Upper lobe of right lung (tissue), 1 donor: ENCODE measurements at regions not wholly inside any gene's neighbourhood (a gene's known extent, or its start where the extent isn't known, plus 50 kb on each side); places are given as distances from the start of the nearest gene placed in this dataset.

ENCODE experiments used
- ATAC-seq: fragments of 200-7000 bp; cut with Tn5 transposase; one replicate; pipeline ENCODE4 v1.9.1; 2020; ENCODE audit warnings: mild to moderate bottlenecking, moderate library complexity
- DNase-seq: peaks from one replicate; pipeline ENCODE4 v3.0.0-alpha.2; 2020
- H3K27ac ChIP-seq: fragments of 200-600 bp; one replicate; pipeline ENCODE4 v1.8.0; 2022
- H3K27me3 ChIP-seq: fragments of 200-600 bp; one replicate; pipeline ENCODE4 v1.8.0; 2022; ENCODE audit warnings: mild to moderate bottlenecking
- H3K36me3 ChIP-seq: fragments of 200-600 bp; one replicate; pipeline ENCODE4 v1.8.0; 2022
- H3K4me1 ChIP-seq: fragments of 200-600 bp; one replicate; pipeline ENCODE4 v1.8.0; 2022
- H3K4me3 ChIP-seq: fragments of 200-600 bp; one replicate; pipeline ENCODE4 v1.8.0; 2022; ENCODE audit warnings: mild to moderate bottlenecking
- H3K9me3 ChIP-seq: fragments of 200-600 bp; one replicate; pipeline ENCODE4 v1.8.0; 2022
- intact Hi-C: fragments of 100-400 bp; cut with DNase I; formaldehyde crosslinking; loops from one replicate; pipeline ENCODE4 v1.11.0; 2022
- TF ChIP-seq, protein P1 (sequence below): fragments of 200-600 bp; IDR thresholded peaks from one replicate; pipeline ENCODE4 v1.8.0; 2022; ENCODE audit warnings: antibody characterized with exemption
- donor health status: DM: no; HTN: yes; CAD: no; lungs with severe emphysema.

DNA sequence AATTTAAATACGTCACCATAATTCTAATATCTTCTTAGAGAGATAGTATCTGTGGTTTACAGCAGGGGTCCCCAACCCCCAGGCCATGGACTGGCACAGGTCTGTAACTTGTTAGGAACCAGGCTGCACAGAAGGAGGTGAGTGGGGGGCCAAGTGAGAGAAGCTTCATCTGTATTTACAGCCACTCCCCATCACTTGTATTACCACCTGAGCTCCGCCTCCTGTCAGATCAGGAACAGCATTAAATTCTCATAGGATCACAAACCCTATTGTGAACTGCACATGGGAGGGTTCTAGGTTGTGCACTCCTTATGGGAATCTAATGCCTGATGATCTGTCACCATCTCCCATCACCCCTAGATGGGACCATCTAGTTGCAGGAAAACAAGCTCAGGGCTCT is 282.6 kb downstream of the ICOS start:
- ATAC-seq (no peak), DNase-seq (no peak)
- no peak overlapping the region for H3K4me3 ChIP-seq
- no peak overlapping the region for H3K27ac ChIP-seq
- intact Hi-C loops: no loop called here
- no peaks in the 10 kb centered on the region for H3K9me3 ChIP-seq
- no peaks in the 10 kb centered on the region for H3K4me1 ChIP-seq
- no peaks in the 10 kb centered on the region for H3K27me3 ChIP-seq
- no peaks in the 10 kb centered on the region for H3K36me3 ChIP-seq
- TF ChIP-seq, protein P1, sequence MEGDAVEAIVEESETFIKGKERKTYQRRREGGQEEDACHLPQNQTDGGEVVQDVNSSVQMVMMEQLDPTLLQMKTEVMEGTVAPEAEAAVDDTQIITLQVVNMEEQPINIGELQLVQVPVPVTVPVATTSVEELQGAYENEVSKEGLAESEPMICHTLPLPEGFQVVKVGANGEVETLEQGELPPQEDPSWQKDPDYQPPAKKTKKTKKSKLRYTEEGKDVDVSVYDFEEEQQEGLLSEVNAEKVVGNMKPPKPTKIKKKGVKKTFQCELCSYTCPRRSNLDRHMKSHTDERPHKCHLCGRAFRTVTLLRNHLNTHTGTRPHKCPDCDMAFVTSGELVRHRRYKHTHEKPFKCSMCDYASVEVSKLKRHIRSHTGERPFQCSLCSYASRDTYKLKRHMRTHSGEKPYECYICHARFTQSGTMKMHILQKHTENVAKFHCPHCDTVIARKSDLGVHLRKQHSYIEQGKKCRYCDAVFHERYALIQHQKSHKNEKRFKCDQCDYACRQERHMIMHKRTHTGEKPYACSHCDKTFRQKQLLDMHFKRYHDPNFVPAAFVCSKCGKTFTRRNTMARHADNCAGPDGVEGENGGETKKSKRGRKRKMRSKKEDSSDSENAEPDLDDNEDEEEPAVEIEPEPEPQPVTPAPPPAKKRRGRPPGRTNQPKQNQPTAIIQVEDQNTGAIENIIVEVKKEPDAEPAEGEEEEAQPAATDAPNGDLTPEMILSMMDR: no peak

DNA sequence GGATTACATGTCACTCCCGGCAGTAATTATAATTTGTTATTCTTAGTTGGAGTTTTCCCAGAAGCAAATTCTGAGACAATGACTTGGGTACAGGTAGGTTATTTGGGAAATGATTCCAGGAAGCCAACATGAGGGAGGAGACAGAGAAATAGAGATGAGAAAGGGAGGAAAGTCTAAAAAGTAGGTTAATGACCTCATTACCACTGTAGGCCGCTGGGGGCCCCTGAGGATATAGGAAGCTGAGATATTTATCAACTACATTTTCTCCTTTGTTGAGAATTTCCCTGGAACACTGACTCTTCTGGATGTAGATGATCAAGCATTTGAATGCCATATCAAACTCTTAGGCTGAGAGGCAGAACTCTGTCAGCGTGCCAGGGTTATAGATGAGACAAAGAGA is 284.3 kb downstream of the ICOS start:
- intact Hi-C loops: no loop called here
- H3K9me3 ChIP-seq: no peaks in the 10 kb centered on the region
- no peak for ATAC-seq
- TF ChIP-seq, protein P1: no peak
- no peaks in the 10 kb centered on the region for H3K4me1 ChIP-seq
- H3K4me3 ChIP-seq: no peak overlapping the region
- no peak overlapping the region for H3K27ac ChIP-seq
- no peaks in the 10 kb centered on the region for H3K36me3 ChIP-seq
- H3K27me3 ChIP-seq: no peaks in the 10 kb centered on the region
- no peak for DNase-seq

DNA sequence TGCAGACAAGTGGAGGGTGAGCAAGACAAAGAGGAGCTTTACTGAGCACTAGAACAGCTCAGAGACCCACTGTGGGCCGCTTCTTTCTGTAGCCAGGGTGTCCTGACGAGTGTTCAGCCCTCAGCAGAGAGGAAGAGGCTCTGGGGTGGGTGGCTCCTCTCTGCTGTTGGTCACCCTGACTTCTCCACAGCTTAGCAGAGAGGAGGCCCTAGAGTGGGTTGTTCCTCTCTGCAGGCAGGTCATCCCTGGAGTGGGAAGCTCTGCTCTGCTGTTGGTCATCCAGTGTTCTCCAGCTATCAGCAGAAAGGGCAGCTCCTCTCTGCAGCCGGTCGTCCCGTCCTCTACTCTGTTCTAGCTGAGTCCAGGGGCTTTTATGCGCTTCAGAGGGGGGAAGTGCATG is 286.5 kb downstream of the ICOS start:
- no peaks in the 10 kb centered on the region for H3K4me1 ChIP-seq
- no peak for DNase-seq
- intact Hi-C loops: no loop called here
- peak; percentile 16 for ATAC-seq
- H3K27ac ChIP-seq: no peak overlapping the region
- no peaks in the 10 kb centered on the region for H3K27me3 ChIP-seq
- H3K9me3 ChIP-seq: no peaks in the 10 kb centered on the region
- H3K36me3 ChIP-seq: no peaks in the 10 kb centered on the region
- TF ChIP-seq, protein P1: no peak
- H3K4me3 ChIP-seq: no peak overlapping the region

DNA sequence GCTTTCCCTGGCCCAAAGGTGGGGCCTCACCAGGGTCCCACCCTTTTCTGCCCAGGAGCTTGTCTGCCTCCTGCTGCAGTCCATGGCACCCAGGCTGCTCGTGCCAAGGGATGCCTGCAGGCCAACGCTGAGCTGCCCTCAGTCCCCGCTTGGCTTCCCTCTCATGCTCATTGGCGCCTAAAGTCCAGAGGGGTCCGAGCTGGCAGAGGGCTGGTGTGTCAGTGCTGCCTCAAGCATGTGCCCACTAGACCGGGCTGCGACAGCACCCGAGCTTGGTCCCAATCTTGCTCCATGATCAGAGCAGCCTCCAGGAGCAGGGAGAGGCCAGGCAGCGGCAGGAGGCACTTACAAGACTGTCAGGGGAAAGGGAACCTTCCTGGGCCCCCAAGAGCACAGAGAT is 287.0 kb downstream of the ICOS start:
- Histone ChIP-seq H3K4me3 (no peak overlapping the region), H3K9me3 (no peaks in the 10 kb centered on the region), H3K27ac (no peak overlapping the region), H3K4me1 (no peaks in the 10 kb centered on the region), H3K27me3 (no peaks in the 10 kb centered on the region), H3K36me3 (no peaks in the 10 kb centered on the region)
- intact Hi-C loops: no loop called here
- DNase-seq (no peak), ATAC-seq (no peak)
- TF ChIP-seq, protein P1: no peak

DNA sequence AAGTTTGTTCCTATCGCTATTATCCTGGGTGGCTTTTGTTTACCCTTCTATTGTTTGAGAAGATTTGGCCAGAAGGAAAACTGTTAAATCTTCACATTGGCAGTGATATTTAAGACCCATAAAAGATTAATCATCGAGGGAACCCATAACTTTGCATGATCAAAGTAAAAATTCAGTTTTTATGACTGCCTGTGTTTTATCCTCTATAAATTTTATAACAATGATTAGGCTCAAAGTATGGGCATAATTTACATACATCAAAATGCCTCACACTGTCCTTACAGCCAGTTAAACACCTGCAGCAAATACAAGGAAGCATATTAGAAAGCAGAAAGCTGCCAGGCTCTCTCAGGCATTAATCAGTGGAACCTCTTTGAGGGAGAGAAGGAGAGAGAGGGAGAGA is 289.1 kb downstream of the ICOS start:
- intact Hi-C loops: no loop called here
- ATAC-seq (no peak), DNase-seq (no peak)
- Histone ChIP-seq H3K36me3 (no peaks in the 10 kb centered on the region), H3K9me3 (no peaks in the 10 kb centered on the region), H3K4me1 (no peaks in the 10 kb centered on the region), H3K4me3 (no peak overlapping the region), H3K27me3 (no peaks in the 10 kb centered on the region), H3K27ac (no peak overlapping the region)
- TF ChIP-seq, protein P1: no peak

DNA sequence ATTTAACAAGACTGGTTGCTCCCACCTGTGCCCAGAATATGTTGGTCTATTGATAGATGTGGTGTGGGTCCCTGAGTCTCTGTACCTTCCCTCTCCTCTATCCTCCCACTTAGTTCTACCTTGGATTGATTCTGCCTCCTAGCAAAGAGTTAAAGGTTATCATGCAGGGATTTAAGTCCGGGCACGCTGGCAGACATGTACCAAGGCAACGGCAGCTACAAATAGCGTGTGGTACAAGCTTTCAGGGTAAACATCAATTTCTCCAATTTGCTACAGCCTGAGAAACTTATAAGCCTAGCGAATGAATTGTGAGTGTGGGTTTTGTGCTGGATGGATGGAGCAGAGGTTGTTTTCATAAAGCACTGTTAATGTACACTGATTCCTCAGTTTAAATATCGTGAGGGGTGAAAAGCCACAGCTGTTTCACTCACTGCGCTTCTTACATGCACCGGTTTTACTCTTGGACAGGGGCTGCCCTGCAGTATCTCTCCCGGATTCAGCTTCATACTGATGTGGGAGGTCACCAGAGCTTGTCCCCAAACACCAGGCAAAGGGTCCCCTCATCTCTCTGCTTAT is 289.8 kb downstream of the ICOS start:
- intact Hi-C loops: no loop called here
- Histone ChIP-seq H3K4me1 (no peaks in the 10 kb centered on the region), H3K36me3 (no peaks in the 10 kb centered on the region), H3K9me3 (no peaks in the 10 kb centered on the region), H3K27ac (no peak overlapping the region), H3K4me3 (no peak overlapping the region), H3K27me3 (no peaks in the 10 kb centered on the region)
- TF ChIP-seq, protein P1: no peak
- DNase-seq (no peak), ATAC-seq (no peak)
